Activated B cell treated with CpG ODN at 0.5 μM for 24 hours (primary cell): ENCODE measurements at regions not wholly inside any gene's neighbourhood (a gene's known extent, or its start where the extent isn't known, plus 50 kb on each side); places are given as distances from the start of the nearest gene placed in this dataset.

Source experiments
- ATAC-seq: fragments of 200-7000 bp; cut with Tn5 transposase; one replicate; pipeline ENCODE4 v1.10.0; 2021; ENCODE audit warnings: low read depth, mild to moderate bottlenecking, moderate library complexity
- CTCF ChIA-PET: fragments of 350-600 bp; sonication (Branson Sonifier 250); formaldehyde crosslinking; loops from one replicate; lab custom pipeline; 2021; ENCODE audit warnings: antibody characterized with exemption; lab: Charles Lee
- POLR2A ChIA-PET: fragments of 350-600 bp; sonication (Branson Sonifier 250); formaldehyde crosslinking; loops from one replicate; lab custom pipeline; 2021; ENCODE audit warnings: antibody characterized with exemption; lab: Charles Lee
- DNase-seq: peaks from one replicate; pipeline ENCODE4 v3.0.0; 2022
- H3K27ac Mint-ChIP-seq: one replicate; pipeline ENCODE4 v1.8.0; 2020; ENCODE audit warnings: mixed read lengths
- H3K27me3 Mint-ChIP-seq: one replicate; pipeline ENCODE4 v1.8.0; 2021; ENCODE audit warnings: mixed read lengths
- H3K36me3 Mint-ChIP-seq: one replicate; pipeline ENCODE4 v1.8.0; 2021; ENCODE audit warnings: low read depth, mixed read lengths
- H3K4me1 Mint-ChIP-seq: one replicate; pipeline ENCODE4 v1.8.0; 2021; ENCODE audit warnings: mixed read lengths
- H3K4me3 Mint-ChIP-seq: one replicate; pipeline ENCODE4 v1.8.0; 2020; ENCODE audit warnings: mild to moderate bottlenecking, mixed read lengths
- H3K9me3 Mint-ChIP-seq: one replicate; pipeline ENCODE4 v1.8.0; 2020; ENCODE audit warnings: mixed read lengths
- CTCF ChIP-seq: fragments of 200-600 bp; IDR thresholded peaks from one replicate; pipeline ENCODE4 v1.8.0; 2022; ENCODE audit warnings: antibody characterized with exemption, mild to moderate bottlenecking
- intact Hi-C: fragments of 100-400 bp; cut with micrococcal nuclease; formaldehyde crosslinking; loops from one replicate; pipeline ENCODE4 v1.15.1; 2024

- H3K4me1 Mint-ChIP-seq = no peaks in the 10 kb centered on the region
- peaks cover 17% of the 10 kb centered on the region for H3K9me3 Mint-ChIP-seq
- H3K36me3 Mint-ChIP-seq = no peaks in the 10 kb centered on the region
- no peak overlapping the region for H3K4me3 Mint-ChIP-seq
- no peak overlapping the region for H3K27ac Mint-ChIP-seq
- peaks cover 2% of the 10 kb centered on the region for H3K27me3 Mint-ChIP-seq
- POLR2A ChIA-PET = no interaction called here
- intact Hi-C loops = no loop called here
- no peak for DNase-seq
- ATAC-seq = no peak
- TF ChIP-seq CTCF = no peak
- CTCF ChIA-PET = no interaction called here
Observed at GRCh38 chr6:100944644-100945043, 63.5 kb upstream of the ASCC3 start.

- CTCF ChIA-PET = no interaction called here
- Mint-ChIP-seq H3K36me3 (no peaks in the 10 kb centered on the region), H3K27me3 (peaks cover 2% of the 10 kb centered on the region), H3K4me1 (no peaks in the 10 kb centered on the region), H3K9me3 (peaks cover 11% of the 10 kb centered on the region), H3K4me3 (no peak overlapping the region), H3K27ac (no peak overlapping the region)
- no peak for TF ChIP-seq CTCF
- DNase-seq = no peak
- intact Hi-C loops = no loop called here
- no peak for ATAC-seq
- POLR2A ChIA-PET = no interaction called here
Observed at GRCh38 chr6:100946021-100946540, 65.0 kb upstream of the ASCC3 start.

- Mint-ChIP-seq H3K4me1 (no peaks in the 10 kb centered on the region), H3K27ac (no peak overlapping the region), H3K9me3 (peaks cover 10% of the 10 kb centered on the region), H3K27me3 (peaks cover 2% of the 10 kb centered on the region), H3K36me3 (no peaks in the 10 kb centered on the region), H3K4me3 (no peak overlapping the region)
- DNase-seq (no peak), ATAC-seq (no peak)
- TF ChIP-seq CTCF = no peak
- intact Hi-C loops = no loop called here
- ChIA-PET POLR2A (no interaction called here), CTCF (no interaction called here)
Observed at GRCh38 chr6:100946711-100947110, 65.6 kb upstream of the ASCC3 start.

- no peak overlapping the region for H3K4me3 Mint-ChIP-seq
- peaks cover 2% of the 10 kb centered on the region for H3K27me3 Mint-ChIP-seq
- no peaks in the 10 kb centered on the region for H3K36me3 Mint-ChIP-seq
- H3K9me3 Mint-ChIP-seq = peaks cover 10% of the 10 kb centered on the region
- ATAC-seq (no peak), DNase-seq (no peak)
- no peak for TF ChIP-seq CTCF
- H3K4me1 Mint-ChIP-seq = no peaks in the 10 kb centered on the region
- intact Hi-C loops = no loop called here
- POLR2A ChIA-PET = no interaction called here
- no peak overlapping the region for H3K27ac Mint-ChIP-seq
- CTCF ChIA-PET = interaction anchor here (0.6 kb wide), 1 partner anchor 468 kb away, joined by 3 read pairs; no protein-coding TSS in a partner anchor
Observed at GRCh38 chr6:100948381-100949133, 67.4 kb upstream of the ASCC3 start.

GRCh38 chr6:100952006-100952405 is 70.9 kb upstream of the ASCC3 start:
- ChIA-PET POLR2A (no interaction called here), CTCF (no interaction called here)
- H3K9me3 Mint-ChIP-seq = peaks cover 10% of the 10 kb centered on the region
- H3K4me1 Mint-ChIP-seq = no peaks in the 10 kb centered on the region
- no peak overlapping the region for H3K27ac Mint-ChIP-seq
- intact Hi-C loops = no loop called here
- H3K4me3 Mint-ChIP-seq = no peak overlapping the region
- DNase-seq (no peak), ATAC-seq (no peak)
- H3K36me3 Mint-ChIP-seq = no peaks in the 10 kb centered on the region
- H3K27me3 Mint-ChIP-seq = no peaks in the 10 kb centered on the region
- TF ChIP-seq CTCF = no peak
